ENCODE measurements at regions not wholly inside any gene's neighbourhood (a gene's known extent, or its start where the extent isn't known, plus 50 kb on each side); places are given as distances from the start of the nearest gene placed in this dataset.

GRCh38 chr10:80770239-80770638 is 232.5 kb downstream of the SH2D4B start:
- H4K5ac ChIP-seq (ENCODE audit: low read depth, low read length), result no peak overlapping the region
- H3K4me2 ChIP-seq (ENCODE audit: low read depth, low read length), result no peak overlapping the region
- no peak overlapping the region for H2AK9ac ChIP-seq (replicated peaks; ENCODE audit: low read depth, low read length, poor library complexity)
- H4K8ac ChIP-seq (ENCODE audit: low read depth in 2 of 2, low read length in 2 of 2), result no peak overlapping the region
- peaks cover 2% of the 10 kb centered on the region; the same call in 1 of the 2 replicates for H3K9me3 ChIP-seq (ENCODE audit: control insufficient read depth, insufficient read depth, low read length)
- no peak overlapping the region for H2BK120ac ChIP-seq (ENCODE audit: low read depth, low read length)
- H3K27me3 ChIP-seq (ENCODE audit: control insufficient read depth, insufficient read depth, low read length), result no peaks in the 10 kb centered on the region
- H3K9me1 ChIP-seq (ENCODE audit: insufficient read depth, low read length), result no peaks in the 10 kb centered on the region
- no CpG with 5 or more reads among the region's 2 CpGs for WGBS, 2 experiments (ENCODE audit: extremely low coverage in 2 of 2, insufficient read length in 1 of 2)
- no peak overlapping the region for H2BK20ac ChIP-seq (ENCODE audit: low read depth, low read length)
- BruUV-seq (replicated peaks), result no TSS peak
- H2BK15ac ChIP-seq (ENCODE audit: low read depth, low read length), result no peak overlapping the region
- H4K20me1 ChIP-seq (ENCODE audit: insufficient read depth, low read length), result no peaks in the 10 kb centered on the region
- no peaks in the 10 kb centered on the region for H3K36me3 ChIP-seq (ENCODE audit: control insufficient read depth, insufficient read depth, low read length)
- in situ Hi-C loops (cut with MboI; ENCODE audit: low sequenced_read_pairs), result no loop called here
- no peak overlapping the region for H2BK5ac ChIP-seq (ENCODE audit: low read depth, low read length, poor library complexity, severe bottlenecking)
- H3K4ac ChIP-seq (ENCODE audit: low read depth, low read length), result no peak overlapping the region
- no peak overlapping the region for H3K18ac ChIP-seq (ENCODE audit: low read depth, low read length)
- H3K27ac ChIP-seq (ENCODE audit: insufficient read depth, low read length), result no peak overlapping the region
- ChIA-PET CTCF (no interaction called here), POLR2A (ENCODE audit: unreplicated experiment) (no interaction called here)
- no peak overlapping the region for H3K9ac ChIP-seq (ENCODE audit: low read depth, low read length)
- H3K4me3 ChIP-seq (ENCODE audit: insufficient read depth, low read depth, low read length), result no peak overlapping the region
- DNase-seq (no peak), ATAC-seq (ENCODE audit: low read depth) (no peak)
- H3K23ac ChIP-seq (ENCODE audit: low read depth, low read length), result no peak overlapping the region
- H2AK5ac ChIP-seq (ENCODE audit: low read depth, low read length), result no peak overlapping the region
- TF ChIP-seq CHD1 (IDR thresholded peaks at IDR 0.05; ENCODE audit: low read depth, low read length) (no peak), USF2 (IDR thresholded peaks at IDR 0.05; ENCODE audit: low read depth, low read length) (no peak), RFX5 (IDR thresholded peaks at IDR 0.05; ENCODE audit: low read depth, low read length) (no peak), MAFK (IDR thresholded peaks at IDR 0.05; ENCODE audit: low read depth, low read length) (no peak), RAD21 (IDR thresholded peaks at IDR 0.05; ENCODE audit: low read length) (no peak), CEBPB (IDR thresholded peaks at IDR 0.05; ENCODE audit: low read depth, low read length) (no peak), POLR2A (IDR thresholded peaks at IDR 0.05; ENCODE audit: low read depth, low read length) (no peak), NFE2L2 (IDR thresholded peaks at IDR 0.05; ENCODE audit: low read depth, low read length) (no peak), BHLHE40 (IDR thresholded peaks at IDR 0.05; ENCODE audit: low read depth, low read length) (no peak)
- no peak overlapping the region for H2AFZ ChIP-seq (replicated peaks; ENCODE audit: low read length, poor library complexity)
- no peak overlapping the region for H3K56ac ChIP-seq (ENCODE audit: extremely low read depth, insufficient read depth, low read length)
- H3K14ac ChIP-seq (replicated peaks; ENCODE audit: low read depth, low read length), result no peak overlapping the region
- H3K79me1 ChIP-seq (ENCODE audit: low read depth in 1 of 2, low read length in 2 of 2), result no peaks in the 10 kb centered on the region
- no peaks in the 10 kb centered on the region for H3K4me1 ChIP-seq (ENCODE audit: control insufficient read depth, insufficient read depth, low read length)
- dilution Hi-C loops (cut with HindIII; ENCODE audit: low sequenced_read_pairs, unreplicated experiment), result no loop called here
- intact Hi-C loops (cut with micrococcal nuclease), result no loop called here
- H4K91ac ChIP-seq (ENCODE audit: insufficient read depth, low read depth, low read length), result no peak overlapping the region

All from IMR-90 (cell line).